Epithelial cell of esophagus (primary cell): ENCODE measurements at regions not wholly inside any gene's neighbourhood (a gene's known extent, or its start where the extent isn't known, plus 50 kb on each side); places are given as distances from the start of the nearest gene placed in this dataset.
"Not testable (repeated sequence)": the region's sequence is repeated elsewhere in the genome, so short reads cannot be mapped to it uniquely, and the experiment has no call there.

ENCODE experiments used
- DNase-seq: peaks from one replicate; pipeline ENCODE4 v3.0.0; 2010; ENCODE audit warnings: low read depth
- H3K4me3 ChIP-seq: 2 replicates; pipeline ENCODE4 v1.5.1; 2011; ENCODE audit warnings: mild to moderate bottlenecking, low read length, control low read depth
- CTCF ChIP-seq: IDR thresholded peaks from 2 replicates; pipeline ENCODE4 v1.5.1; 2011; ENCODE audit warnings: low read depth, mild to moderate bottlenecking, low read length, control low read depth, inconsistent platforms; ENCODE audit not compliant: insufficient read depth; ENCODE audit errors: missing control alignments

- no peak for TF ChIP-seq CTCF
- no peak overlapping the region for H3K4me3 ChIP-seq
- DNase-seq = peak; percentile 87
Observed at GRCh38 chr1:113307771-113308445, 82.4 kb upstream of the MAGI3 start.

- H3K4me3 ChIP-seq, DNase-seq: not testable (repeated sequence)
Observed at GRCh38 chr1:113312651-113313050, 77.7 kb upstream of the MAGI3 start.

- no peak for DNase-seq
- TF ChIP-seq CTCF = no peak
- H3K4me3 ChIP-seq = no peak overlapping the region
Observed at GRCh38 chr1:113314600-113314999, 75.7 kb upstream of the MAGI3 start.

- no peak for TF ChIP-seq CTCF
- H3K4me3 ChIP-seq = no peak overlapping the region
- peak; percentile 84 for DNase-seq
Observed at GRCh38 chr1:113320272-113320671, 70.0 kb upstream of the MAGI3 start.

GRCh38 chr1:113320972-113321680 is 69.2 kb upstream of the MAGI3 start:
- no peak overlapping the region for H3K4me3 ChIP-seq
- no peak for TF ChIP-seq CTCF
- DNase-seq = peak; percentile 13

GRCh38 chr1:113321771-113322387 is 68.4 kb upstream of the MAGI3 start:
- H3K4me3 ChIP-seq = no peak overlapping the region
- DNase-seq = no peak
- TF ChIP-seq CTCF = no peak

- no peak for TF ChIP-seq CTCF
- H3K4me3 ChIP-seq = no peak overlapping the region
- no peak for DNase-seq
Observed at GRCh38 chr1:113322439-113322838, 67.9 kb upstream of the MAGI3 start.
